Duodenal mucosa (tissue), 2 donors: ENCODE measurements at regions not wholly inside any gene's neighbourhood (a gene's known extent, or its start where the extent isn't known, plus 50 kb on each side); places are given as distances from the start of the nearest gene placed in this dataset.
"Not testable (repeated sequence)": the region's sequence is repeated elsewhere in the genome, so short reads cannot be mapped to it uniquely, and the experiment has no call there.

Experiments used
- H3K27ac ChIP-seq: one replicate; pipeline ENCODE4 v1.7.0; 2013; ENCODE audit warnings: low read depth, low read length
- H3K27me3 ChIP-seq, 2 donors: one replicate each; pipeline ENCODE4 v1.7.0; 2013; ENCODE audit warnings: low read length in 2 of 2, control low read depth in 1 of 2; ENCODE audit not compliant: insufficient read depth in 2 of 2, control insufficient read depth in 1 of 2
- H3K36me3 ChIP-seq, 2 donors: one replicate each; pipeline ENCODE4 v1.7.0; 2013; ENCODE audit warnings: low read length in 2 of 2, control low read depth in 1 of 2; ENCODE audit not compliant: insufficient read depth in 2 of 2, control insufficient read depth in 1 of 2
- H3K4me1 ChIP-seq, 2 donors: one replicate each; pipeline ENCODE4 v1.7.0; 2013; ENCODE audit warnings: low read length in 2 of 2, control low read depth in 1 of 2; ENCODE audit not compliant: insufficient read depth in 2 of 2, control insufficient read depth in 1 of 2
- H3K4me3 ChIP-seq, 2 donors: one replicate each; pipeline ENCODE4 v1.7.0; 2013; ENCODE audit warnings: low read length in 2 of 2, low read depth in 1 of 2
- H3K9ac ChIP-seq, 2 donors: one replicate each; pipeline ENCODE4 v1.7.0; 2013; ENCODE audit warnings: low read length in 2 of 2, low read depth in 1 of 2
- H3K9me3 ChIP-seq, 2 donors: one replicate each; pipeline ENCODE4 v1.7.0; 2013; ENCODE audit warnings: low read length in 2 of 2, control low read depth in 1 of 2; ENCODE audit not compliant: control insufficient read depth in 1 of 2

DNA sequence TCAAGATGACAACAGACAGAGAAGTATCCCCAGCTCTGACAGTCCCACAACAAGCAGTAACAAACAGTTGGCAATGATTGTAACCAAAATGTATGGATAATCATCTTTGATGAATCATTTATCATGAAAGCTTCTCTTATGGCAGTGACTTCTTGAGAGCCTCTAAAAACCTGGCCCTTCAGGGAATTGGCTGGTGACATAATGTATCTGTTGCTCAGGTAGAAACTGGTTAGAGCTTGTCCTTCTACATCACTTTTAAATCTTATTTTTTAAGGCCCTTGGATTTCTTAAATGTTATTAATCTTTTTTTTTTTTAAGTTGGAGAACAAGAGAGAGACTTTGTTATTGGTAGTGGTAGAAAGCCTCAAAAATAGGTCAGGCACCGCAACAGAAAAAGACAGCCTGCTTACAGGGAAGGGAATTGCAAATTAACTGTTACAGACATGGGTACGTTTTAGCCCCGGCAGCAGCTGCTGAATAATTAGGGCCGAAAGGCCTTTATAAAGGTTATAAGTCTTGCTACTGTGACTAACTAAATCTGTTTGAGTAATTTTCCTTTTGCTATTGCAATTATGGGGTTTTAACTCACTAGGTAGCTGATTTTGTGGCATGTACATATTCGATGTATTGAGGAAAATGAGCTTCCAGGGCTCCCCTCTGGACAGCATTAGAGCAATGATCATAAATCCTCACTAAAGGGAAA, 207.7 kb upstream of the LRRC4C start:
- no peak overlapping the region for H3K9ac ChIP-seq
- no peaks in the 10 kb centered on the region for H3K4me1 ChIP-seq
- H3K27me3 ChIP-seq, result no peaks in the 10 kb centered on the region
- H3K36me3 ChIP-seq, result no peaks in the 10 kb centered on the region
- H3K27ac ChIP-seq, result no peak overlapping the region
- H3K4me3 ChIP-seq, result no peak overlapping the region
- no peaks in the 10 kb centered on the region for H3K9me3 ChIP-seq

DNA sequence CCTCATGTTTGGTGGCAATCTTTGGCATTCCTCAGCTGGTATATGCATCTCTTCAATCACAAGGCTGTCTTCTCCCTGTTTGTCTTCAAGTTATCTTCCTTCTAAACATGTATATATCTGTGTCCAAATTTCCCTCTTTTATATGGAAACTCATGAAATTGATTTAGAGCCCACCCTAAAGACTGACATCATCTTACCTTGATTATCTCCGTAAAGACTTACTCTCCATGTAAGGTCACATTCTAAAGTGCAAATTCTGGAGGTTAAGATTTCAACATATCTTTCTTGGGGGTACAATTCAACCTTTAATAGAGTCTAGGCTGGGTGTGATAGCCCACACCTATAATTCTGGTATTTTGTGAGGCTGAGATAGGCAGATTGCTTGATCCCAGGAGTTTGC, 215.8 kb upstream of the LRRC4C start:
- H3K4me1 ChIP-seq, result no peaks in the 10 kb centered on the region
- no peaks in the 10 kb centered on the region for H3K27me3 ChIP-seq
- no peak overlapping the region for H3K9ac ChIP-seq
- H3K36me3 ChIP-seq, result no peaks in the 10 kb centered on the region
- H3K9me3 ChIP-seq, result no peaks in the 10 kb centered on the region
- H3K27ac ChIP-seq, result no peak overlapping the region
- H3K4me3 ChIP-seq, result no peak overlapping the region

DNA sequence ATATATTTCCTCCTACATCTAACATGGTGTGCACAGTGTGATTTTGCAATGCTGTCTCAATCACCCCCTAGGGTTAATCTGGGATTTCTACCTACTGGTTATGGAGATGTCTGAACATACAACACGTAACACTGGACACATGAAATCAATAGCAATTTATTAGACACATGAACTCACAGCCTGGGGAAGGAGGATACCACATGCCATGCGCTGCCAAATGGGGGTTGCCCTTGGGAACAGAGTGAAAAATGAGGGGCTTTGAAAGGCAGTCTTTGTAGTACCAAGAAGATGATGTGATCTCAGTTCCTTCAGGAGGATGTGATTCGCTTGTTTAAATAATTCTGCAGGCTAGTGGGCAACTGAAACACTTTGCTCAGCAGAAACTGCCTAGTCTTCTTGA, 253.6 kb upstream of the LRRC4C start:
- H3K36me3 ChIP-seq, result no peaks in the 10 kb centered on the region
- no peak overlapping the region for H3K27ac ChIP-seq
- no peak overlapping the region for H3K9ac ChIP-seq
- H3K9me3 ChIP-seq, result no peaks in the 10 kb centered on the region
- no peaks in the 10 kb centered on the region for H3K27me3 ChIP-seq
- H3K4me1 ChIP-seq, result no peaks in the 10 kb centered on the region
- H3K4me3 ChIP-seq, result no peak overlapping the region

DNA sequence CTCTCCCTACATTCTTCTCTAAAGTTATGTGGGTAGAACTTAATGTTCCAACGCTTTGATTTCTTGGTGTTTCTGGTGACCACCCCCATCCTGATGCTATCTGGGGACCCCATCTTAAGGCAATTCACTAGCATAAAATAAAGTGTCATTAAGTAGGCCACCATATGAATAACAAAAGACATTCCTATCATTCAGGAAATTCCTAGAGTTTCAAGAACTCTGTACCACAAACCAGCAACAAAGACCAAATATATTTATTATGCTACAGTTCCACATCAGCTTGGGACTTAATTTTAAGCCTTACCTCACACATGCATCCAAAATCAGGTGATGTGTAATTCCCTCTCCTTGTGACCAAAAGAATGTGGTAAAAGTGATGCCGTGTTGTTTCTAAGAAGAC, 254.6 kb upstream of the LRRC4C start:
- Histone ChIP-seq H3K36me3 (no peaks in the 10 kb centered on the region), H3K9ac (no peak overlapping the region), H3K27me3 (no peaks in the 10 kb centered on the region), H3K4me3 (no peak overlapping the region), H3K4me1 (no peaks in the 10 kb centered on the region), H3K27ac (no peak overlapping the region), H3K9me3 (no peaks in the 10 kb centered on the region)

DNA sequence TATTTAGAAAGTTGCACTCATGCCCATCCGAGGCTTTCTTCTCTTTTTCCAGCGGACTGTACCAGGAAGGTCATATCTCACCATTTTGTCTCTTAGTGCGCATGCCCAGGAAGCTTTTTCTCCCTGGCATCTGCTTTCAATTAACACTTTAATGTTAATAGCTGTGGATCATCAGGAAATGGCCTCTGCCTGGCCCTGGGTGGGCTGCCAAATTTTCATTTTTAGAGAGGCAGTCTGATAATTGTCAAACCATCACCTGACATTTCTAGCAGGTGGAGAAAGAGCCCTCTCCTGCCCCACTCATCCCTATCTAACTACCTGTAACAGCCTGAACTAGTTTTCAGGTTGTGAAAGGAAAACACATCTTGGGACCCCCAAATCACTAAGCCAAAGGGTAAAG, 257.4 kb upstream of the LRRC4C start:
- no peaks in the 10 kb centered on the region for H3K9me3 ChIP-seq
- no peak overlapping the region for H3K4me3 ChIP-seq
- H3K27ac ChIP-seq, result no peak overlapping the region
- no peak overlapping the region for H3K9ac ChIP-seq
- H3K4me1 ChIP-seq, result no peaks in the 10 kb centered on the region
- no peaks in the 10 kb centered on the region for H3K27me3 ChIP-seq
- H3K36me3 ChIP-seq, result no peaks in the 10 kb centered on the region

DNA sequence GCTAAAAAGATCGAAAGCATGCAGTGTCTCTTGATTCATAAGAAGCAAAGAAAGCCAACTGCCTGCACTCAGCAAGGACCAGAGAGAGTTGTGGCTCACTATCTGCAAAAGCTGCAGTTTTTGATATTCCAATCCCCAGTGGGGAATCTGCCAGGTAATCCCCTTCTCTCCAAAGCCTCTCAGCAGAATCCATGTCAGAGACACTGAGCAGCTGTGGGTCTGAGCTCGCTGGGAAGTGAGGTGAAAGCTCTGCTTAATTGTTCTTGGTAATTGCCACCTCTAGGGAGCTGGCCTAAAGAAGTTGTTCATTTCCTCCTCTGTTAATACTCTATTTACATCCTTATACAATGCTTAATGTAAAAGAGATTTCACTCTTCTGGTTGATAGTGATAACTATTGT, 261.3 kb upstream of the LRRC4C start:
- no peaks in the 10 kb centered on the region for H3K27me3 ChIP-seq
- H3K9ac ChIP-seq, result no peak overlapping the region
- H3K4me3 ChIP-seq, result no peak overlapping the region
- no peaks in the 10 kb centered on the region for H3K36me3 ChIP-seq
- no peak overlapping the region for H3K27ac ChIP-seq
- H3K9me3 ChIP-seq, result no peaks in the 10 kb centered on the region
- no peaks in the 10 kb centered on the region for H3K4me1 ChIP-seq

DNA sequence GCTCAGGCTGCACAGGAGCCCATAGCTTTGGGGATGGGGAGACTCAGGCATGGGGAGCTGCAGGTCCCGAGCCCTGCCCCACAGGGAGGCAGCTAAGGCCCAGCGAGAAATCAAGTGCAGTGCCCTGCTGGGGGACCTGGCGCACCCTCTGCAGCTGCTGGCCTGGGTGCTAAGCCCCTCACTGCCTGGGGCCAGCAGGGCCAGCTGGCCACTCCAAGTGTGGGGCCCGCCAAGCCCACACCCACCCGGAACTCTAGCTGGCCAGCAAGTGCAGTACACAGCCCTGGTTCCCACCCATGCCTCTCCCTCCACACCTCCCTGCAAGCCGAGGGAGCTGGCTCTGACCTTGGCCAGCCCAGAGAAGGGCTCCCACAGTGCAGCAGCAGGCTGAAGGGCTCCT, 268.7 kb upstream of the LRRC4C start:
- H3K9me3 ChIP-seq, result not testable (repeated sequence)

DNA sequence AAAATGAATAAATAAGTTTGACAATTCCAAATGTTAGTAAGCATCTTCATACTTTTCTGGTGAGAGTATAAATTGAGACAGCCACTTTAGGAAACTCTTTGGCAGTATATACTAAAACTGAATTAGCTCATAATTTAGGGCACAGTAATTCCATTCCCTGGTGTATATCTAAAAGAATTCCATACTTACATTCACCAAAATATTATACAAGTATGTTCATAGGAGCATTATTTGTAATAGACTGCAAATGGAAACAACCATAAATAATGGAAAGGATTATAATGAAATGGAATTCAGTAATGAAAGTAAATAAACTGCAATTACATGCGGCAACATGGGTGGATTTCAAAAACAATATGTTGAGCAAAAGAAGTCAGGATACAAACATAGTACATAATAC, 315.8 kb upstream of the LRRC4C start:
- Histone ChIP-seq H3K9ac (no peak overlapping the region), H3K4me3 (no peak overlapping the region), H3K4me1 (peaks cover 0 to 6% of the 10 kb centered on the region in 2 donors), H3K27ac (no peak overlapping the region), H3K27me3 (no peaks in the 10 kb centered on the region), H3K9me3 (peaks cover 2 to 9% of the 10 kb centered on the region in 2 donors), H3K36me3 (no peaks in the 10 kb centered on the region)

More for the DNA sequence above, 268.7 kb upstream of the LRRC4C start:
- not testable (repeated sequence) for H3K4me3 ChIP-seq, H3K27ac ChIP-seq, H3K9ac ChIP-seq, H3K27me3 ChIP-seq, H3K4me1 ChIP-seq, H3K36me3 ChIP-seq

DNA sequence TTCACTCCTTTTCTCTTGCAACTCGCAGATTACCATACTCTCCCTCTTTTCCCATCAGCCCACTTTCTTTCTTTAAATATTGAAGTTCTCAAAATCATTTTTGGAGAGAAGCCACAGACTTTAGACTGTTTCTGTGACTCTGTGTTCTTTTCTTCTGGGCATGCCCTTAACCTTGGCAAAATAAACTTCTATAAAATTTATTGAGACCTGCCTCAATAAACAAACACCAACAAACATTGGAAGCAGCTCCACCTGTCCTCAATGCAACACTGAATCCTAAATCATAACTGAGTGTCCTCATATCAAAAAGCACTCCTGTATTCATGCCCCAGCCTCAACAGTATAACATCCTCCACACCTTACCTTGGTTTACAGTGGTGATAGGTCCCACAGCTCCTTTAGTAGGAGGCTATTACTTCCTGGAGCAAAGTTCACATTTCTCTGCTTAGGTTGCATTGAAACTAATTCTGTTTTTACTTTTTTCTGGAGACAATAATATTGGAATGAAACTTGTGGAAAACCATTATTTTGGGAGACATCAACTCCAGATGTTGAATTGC, 320.0 kb upstream of the LRRC4C start:
- H3K36me3 ChIP-seq, result no peaks in the 10 kb centered on the region
- H3K27ac ChIP-seq, result no peak overlapping the region
- H3K27me3 ChIP-seq, result no peaks in the 10 kb centered on the region
- no peak overlapping the region for H3K4me3 ChIP-seq
- peaks cover under 1 to 10% of the 10 kb centered on the region in 2 donors for H3K4me1 ChIP-seq
- H3K9me3 ChIP-seq, result peaks cover 0 to 3% of the 10 kb centered on the region in 2 donors
- H3K9ac ChIP-seq, result no peak overlapping the region

DNA sequence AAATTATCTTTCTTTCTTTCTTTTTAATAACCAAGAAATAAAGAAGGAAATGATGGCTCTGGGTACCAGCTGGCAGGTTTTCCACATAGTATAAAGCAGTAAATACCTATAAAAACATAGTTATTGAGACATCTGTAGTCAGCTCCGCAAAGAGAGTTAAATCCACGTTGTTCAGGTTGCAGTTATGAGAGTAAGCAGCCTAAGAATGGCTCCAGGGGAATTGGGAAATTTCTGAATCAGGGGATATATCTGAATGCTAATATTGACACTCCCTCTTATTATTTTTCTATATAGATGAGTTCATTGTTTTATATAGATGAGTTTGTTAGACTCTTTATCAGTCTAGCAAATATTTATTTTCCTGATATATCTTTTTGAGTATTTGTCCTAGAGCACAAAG, 322.0 kb upstream of the LRRC4C start:
- no peaks in the 10 kb centered on the region for H3K27me3 ChIP-seq

More for the DNA sequence above, 322.0 kb upstream of the LRRC4C start:
- H3K36me3 ChIP-seq, result no peaks in the 10 kb centered on the region
- H3K4me1 ChIP-seq, result peaks cover 5 to 19% of the 10 kb centered on the region in 2 donors
- no peak overlapping the region for H3K4me3 ChIP-seq
- H3K9ac ChIP-seq, result no peak overlapping the region
- H3K9me3 ChIP-seq, result no peaks in the 10 kb centered on the region
- no peak overlapping the region for H3K27ac ChIP-seq
